SK-N-SH (cell line): ENCODE measurements at regions not wholly inside any gene's neighbourhood (a gene's known extent, or its start where the extent isn't known, plus 50 kb on each side); places are given as distances from the start of the nearest gene placed in this dataset.

Source experiments
- CTCF ChIA-PET: fragments of 300-600, 350-600 bp; formaldehyde crosslinking; extraction: SDS; loops from one replicate; lab custom pipeline; 2021; lab: Yijun Ruan, JAX
- POLR2A ChIA-PET: fragments of 350-600 bp; sonication (Branson Sonifier 250); formaldehyde crosslinking; extraction: SDS; loops from one replicate; lab custom pipeline; 2020; ENCODE audit warnings: antibody characterized with exemption, inconsistent platforms; lab: Yijun Ruan, JAX
- DNase-seq: peaks from one replicate; pipeline ENCODE4 v3.0.0; 2012
- H2AFZ ChIP-seq: fragments of 200-600 bp; sonication (generic); 2 replicates; pipeline ENCODE4 v1.8.1; 2016; ENCODE audit warnings: antibody characterized with exemption, mild to moderate bottlenecking, low read depth
- H3F3A ChIP-seq: fragments of 200-600 bp; sonication (generic); replicated peaks from 2 replicates; pipeline ENCODE3; 2016; ENCODE audit warnings: antibody characterized with exemption, mild to moderate bottlenecking; ENCODE audit not compliant: insufficient read depth
- H3K27ac ChIP-seq, 2 experiments: fragments of 200-500 bp in 1 of 2; fragments of 200-600 bp in 1 of 2; sonication (Bioruptor generic) in 1 of 2; sonication (generic), shearing (Covaris generic) in 1 of 2; 2 replicates each; pipeline versions ENCODE4 v1.5.1 to v1.6.1; 2014 to 2016; ENCODE audit warnings: low read depth in 2 of 2, inconsistent platforms in 1 of 2, low read length in 1 of 2, mild to moderate bottlenecking in 1 of 2, mixed read lengths in 1 of 2
- H3K27me3 ChIP-seq: fragments of 200-600 bp; sonication (generic), shearing (Covaris generic); 2 replicates; pipeline ENCODE4 v1.6.1; 2016; ENCODE audit warnings: mixed run types; ENCODE audit not compliant: insufficient read depth
- H3K36me3 ChIP-seq, 2 experiments: fragments of 200-500 bp in 1 of 2; fragments of 200-600 bp in 1 of 2; sonication (Bioruptor generic) in 1 of 2; sonication (generic) in 1 of 2; replicated peaks in 1 of 2; 2 replicates each; pipeline versions ENCODE3 to v1.5.1; 2014 to 2016; ENCODE audit warnings: low read length in 1 of 2, mild to moderate bottlenecking in 1 of 2; ENCODE audit not compliant: insufficient read depth in 2 of 2, control insufficient read depth in 1 of 2
- H3K4me1 ChIP-seq, 2 experiments: fragments of 200-500 bp in 1 of 2; fragments of 200-600 bp in 1 of 2; sonication (Bioruptor generic) in 1 of 2; sonication (generic), shearing (Covaris generic) in 1 of 2; 2 replicates each; pipeline versions ENCODE4 v1.5.1 to v1.6.1; 2014 to 2016; ENCODE audit warnings: low read depth in 1 of 2, low read length in 1 of 2, mixed run types in 1 of 2; ENCODE audit not compliant: insufficient read depth in 2 of 2, control insufficient read depth in 1 of 2
- H3K4me2 ChIP-seq: fragments of 200-600 bp; sonication (generic), shearing (Covaris generic); 2 replicates; pipeline ENCODE4 v1.6.1; 2017; ENCODE audit warnings: mixed run types
- H3K4me3 ChIP-seq, 2 experiments: fragments of 200-500 bp in 1 of 2; fragments of 200-600 bp in 1 of 2; sonication (Bioruptor generic) in 1 of 2; sonication (generic), shearing (Covaris generic) in 1 of 2; 2 replicates each; pipeline versions ENCODE4 v1.5.1 to v1.8.1; 2014 to 2016; ENCODE audit warnings: low read depth in 2 of 2, inconsistent platforms in 1 of 2, low read length in 1 of 2, mild to moderate bottlenecking in 1 of 2, mixed read lengths in 1 of 2, moderate library complexity in 1 of 2
- H3K79me2 ChIP-seq: fragments of 200-600 bp; sonication (generic); 2 replicates; pipeline ENCODE4 v1.8.1; 2017; ENCODE audit warnings: mild to moderate bottlenecking; ENCODE audit not compliant: insufficient read depth
- H3K9ac ChIP-seq: fragments of 200-600 bp; sonication (generic); 2 replicates; pipeline ENCODE4 v1.6.1; 2017; ENCODE audit warnings: mixed run types
- H3K9me2 ChIP-seq: fragments of 200-600 bp; sonication (generic); 2 replicates; pipeline ENCODE4 v1.6.1; 2017; ENCODE audit warnings: mixed run types
- H3K9me3 ChIP-seq: fragments of 200-600 bp; sonication (generic); 2 replicates; pipeline ENCODE4 v1.6.1; 2017; ENCODE audit warnings: mixed run types, mild to moderate bottlenecking, moderate library complexity
- H4K20me1 ChIP-seq: fragments of 200-600 bp; sonication (generic); 2 replicates; pipeline ENCODE4 v1.6.1; 2017; ENCODE audit warnings: mild to moderate bottlenecking, mixed run types; ENCODE audit not compliant: insufficient read depth
- CHD2 ChIP-seq: fragments of 150-350 bp; IDR thresholded peaks from 2 replicates; pipeline ENCODE4 v1.6.1; 2018; ENCODE audit warnings: low read length; ENCODE audit not compliant: partially characterized antibody
- CTCF ChIP-seq: fragments of 200-600 bp; sonication (generic); IDR thresholded peaks from 2 replicates; pipeline ENCODE4 v1.6.1; 2017; ENCODE audit warnings: antibody characterized with exemption, mild to moderate bottlenecking, moderate library complexity
- EP300 ChIP-seq, 2 experiments: IDR thresholded peaks; 2 replicates each; pipeline versions ENCODE4 v1.4.0 to v1.6.1; 2012; ENCODE audit warnings: borderline replicate concordance in 1 of 2, low read depth in 1 of 2, low read length in 1 of 2
- FOSL2 ChIP-seq: IDR thresholded peaks from 2 replicates; pipeline ENCODE4 v1.4.0; 2012; ENCODE audit warnings: low read depth, mild to moderate bottlenecking, moderate library complexity, borderline replicate concordance
- GABPA ChIP-seq: IDR thresholded peaks from 2 replicates; pipeline ENCODE4 v1.4.0; 2012; ENCODE audit warnings: low read depth, mild to moderate bottlenecking
- JUND ChIP-seq: IDR thresholded peaks from 2 replicates; pipeline ENCODE4 v1.4.0; 2012
- MAX ChIP-seq: IDR thresholded peaks from 2 replicates; pipeline ENCODE4 v1.4.0; 2012; ENCODE audit warnings: low read depth
- NRF1 ChIP-seq: IDR thresholded peaks from 2 replicates; pipeline ENCODE4 v1.6.1; 2012; ENCODE audit warnings: low read depth, mild to moderate bottlenecking, low read length
- PBX3 ChIP-seq: IDR thresholded peaks from 2 replicates; pipeline ENCODE4; 2012
- RCOR1 ChIP-seq: fragments of 150-350 bp; IDR thresholded peaks from 2 replicates; pipeline ENCODE4 v1.6.1; 2017; ENCODE audit warnings: antibody characterized with exemption, low read length
- RFX5 ChIP-seq: IDR thresholded peaks from 2 replicates; pipeline ENCODE4 v1.6.1; 2012; ENCODE audit warnings: mild to moderate bottlenecking, improper control_type of control experiment, low read length
- RXRA ChIP-seq: IDR thresholded peaks from 2 replicates; pipeline ENCODE4 v1.4.0; 2012; ENCODE audit warnings: low read depth, mild to moderate bottlenecking, borderline replicate concordance
- SIN3A ChIP-seq: IDR thresholded peaks from 2 replicates; pipeline ENCODE4 v1.6.1; 2012; ENCODE audit warnings: low read depth, mild to moderate bottlenecking, low read length, moderate library complexity, borderline replicate concordance
- SMC3 ChIP-seq: IDR thresholded peaks from 2 replicates; pipeline ENCODE4 v1.6.1; 2012; ENCODE audit warnings: low read depth, low read length, improper control_type of control experiment
- TAF1 ChIP-seq: IDR thresholded peaks from 2 replicates; pipeline ENCODE4 v1.6.1; 2012; ENCODE audit warnings: low read depth, mild to moderate bottlenecking, low read length, moderate library complexity, borderline replicate concordance
- TEAD4 ChIP-seq: IDR thresholded peaks from 2 replicates; pipeline ENCODE4 v1.4.0; 2012; ENCODE audit warnings: mild to moderate bottlenecking, borderline replicate concordance; ENCODE audit not compliant: insufficient read depth
- USF2 ChIP-seq: fragments of 150-350 bp; IDR thresholded peaks from 2 replicates; pipeline ENCODE4 v1.6.1; 2017; ENCODE audit warnings: antibody characterized with exemption, low read length, low read depth, borderline replicate concordance
- ZBTB33 ChIP-seq: IDR thresholded peaks from 2 replicates; pipeline ENCODE4 v1.4.0; 2012; ENCODE audit warnings: low read depth, borderline replicate concordance
- WGBS: methylation state at CpG from one replicate; pipeline ENCODE4 v1.1.6; 2017; ENCODE audit warnings: low lambda C conversion rate; 5-methylcytosine and 5-hydroxymethylcytosine counted together

GRCh38 chr5:164727012-164727411 lies 1221.6 kb downstream of the MAT2B start:
- Histone ChIP-seq H4K20me1 (no peaks in the 10 kb centered on the region), H3K4me1 (no peaks in the 10 kb centered on the region), H3K9me2 (no peaks in the 10 kb centered on the region), H3K27me3 (no peaks in the 10 kb centered on the region), H3K4me2 (no peak overlapping the region), H3K9ac (no peak overlapping the region), H3K36me3 (no peaks in the 10 kb centered on the region), H3K9me3 (no peaks in the 10 kb centered on the region), H3K4me3 (no peak overlapping the region), H2AFZ (no peak overlapping the region), H3F3A (no peaks in the 10 kb centered on the region), H3K79me2 (no peaks in the 10 kb centered on the region), H3K27ac (no peak overlapping the region)
- 43% methylated on average over 2 of the region's 2 CpGs for WGBS
- ChIA-PET POLR2A (no interaction called here), CTCF (no interaction called here)
- no peak for DNase-seq
- no peak for TF ChIP-seq TEAD4
- TF ChIP-seq EP300 (IDR thresholded peaks at IDR 0.05; ENCODE audit: borderline replicate concordance in 1 of 2, low read depth in 1 of 2, low read length in 1 of 2): no peak
- TF ChIP-seq MAX: no peak
- no peak for TF ChIP-seq RFX5
- TF ChIP-seq JUND: no peak
- no peak for TF ChIP-seq RCOR1
- TF ChIP-seq ZBTB33: no peak
- no peak for TF ChIP-seq TAF1
- TF ChIP-seq GABPA: no peak
- TF ChIP-seq SMC3: no peak
- no peak for TF ChIP-seq PBX3
- no peak for TF ChIP-seq NRF1
- TF ChIP-seq FOSL2: no peak
- no peak for TF ChIP-seq CHD2
- no peak for TF ChIP-seq RXRA
- TF ChIP-seq SIN3A: no peak
- no peak for TF ChIP-seq USF2
- no peak for TF ChIP-seq CTCF
- TF ChIP-seq, all 33 proteins: peak for 0
